COR-L47 (cell line): ENCODE measurements at regions not wholly inside any gene's neighbourhood (a gene's known extent, or its start where the extent isn't known, plus 50 kb on each side); places are given as distances from the start of the nearest gene placed in this dataset.
"Not testable (repeated sequence)": the region's sequence is repeated elsewhere in the genome, so short reads cannot be mapped to it uniquely, and the experiment has no call there.

Experiments used
- DNase-seq: peaks from one replicate; lab custom pipeline; 2025; lab: John Stamatoyannopoulos, UW

DNA sequence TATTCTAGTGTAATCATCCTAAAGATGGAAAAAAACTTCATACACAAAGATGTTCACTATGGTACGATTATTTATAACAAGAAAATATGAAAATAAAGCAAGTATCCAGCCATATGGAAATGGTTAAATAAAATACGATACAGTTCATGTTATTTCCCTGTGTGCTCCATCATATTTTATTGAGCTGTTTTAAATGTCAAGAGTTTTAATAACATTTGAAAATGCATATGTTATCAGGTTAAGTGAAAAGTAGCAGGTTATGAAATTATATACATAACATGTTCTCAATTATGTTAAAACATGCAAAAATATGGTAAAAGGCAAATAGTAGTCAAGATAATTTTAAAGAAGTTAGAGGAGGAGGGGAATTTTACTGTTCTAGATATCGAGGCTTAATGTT is 192.0 kb downstream of the HNRNPD start:
- DNase-seq = no peak

DNA sequence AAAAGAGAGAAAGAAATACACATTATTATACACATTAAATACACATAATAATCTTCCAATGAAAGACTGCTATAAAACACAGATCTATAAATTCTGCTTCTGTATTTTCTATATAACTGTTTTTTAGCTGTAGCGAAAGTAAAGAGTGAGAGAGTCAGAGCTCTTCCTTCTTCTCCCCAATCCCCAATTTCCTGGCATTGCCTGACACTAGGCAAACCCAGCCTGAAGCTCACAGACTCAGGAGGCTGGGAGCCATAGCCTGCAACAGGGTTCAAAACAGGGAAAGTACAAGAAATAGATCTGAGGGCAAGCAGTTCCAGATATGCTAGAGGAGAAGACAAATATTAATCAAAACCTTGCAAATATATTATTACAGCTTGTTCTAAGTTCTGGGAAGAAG is 201.6 kb downstream of the HNRNPD start:
- DNase-seq = no peak

DNA sequence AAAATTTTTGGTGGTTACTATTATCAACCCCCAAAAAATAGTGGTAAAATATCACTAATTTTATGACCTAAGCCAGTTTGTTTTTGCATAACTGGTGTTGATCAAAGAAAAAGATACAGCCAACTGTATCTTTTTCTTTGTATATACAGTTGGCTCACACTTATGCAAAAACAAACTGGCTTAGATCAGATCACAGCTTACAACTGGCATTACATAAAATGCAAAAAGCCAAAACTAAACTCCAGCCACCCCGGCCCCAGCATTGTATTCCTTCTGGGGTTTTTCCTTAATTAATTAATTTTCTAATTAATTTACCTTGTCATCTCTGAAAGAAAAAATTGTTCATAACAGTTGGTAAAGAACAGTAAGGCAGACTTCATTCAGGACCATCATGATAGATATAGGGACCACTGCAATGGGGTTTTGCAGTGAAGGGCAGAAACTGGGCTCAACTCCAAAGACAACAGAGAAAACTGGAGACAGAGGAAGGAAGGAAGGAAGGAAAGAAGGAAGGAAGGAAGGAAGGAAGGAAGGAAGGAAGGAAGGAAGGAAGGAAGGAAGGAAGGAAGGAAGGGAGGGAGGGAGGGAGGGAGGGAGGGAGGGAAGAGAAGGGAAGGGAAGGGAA is 202.1 kb downstream of the HNRNPD start:
- DNase-seq = no peak

- no peak for DNase-seq
Measured at GRCh38 chr4:82149750-82150149, 224.0 kb downstream of the HNRNPD start.

GRCh38 chr4:82145850-82146249 is 227.9 kb downstream of the HNRNPD start:
- DNase-seq = no peak

- DNase-seq = no peak
Measured at GRCh38 chr4:82140422-82140821, 233.4 kb downstream of the HNRNPD start.

DNA sequence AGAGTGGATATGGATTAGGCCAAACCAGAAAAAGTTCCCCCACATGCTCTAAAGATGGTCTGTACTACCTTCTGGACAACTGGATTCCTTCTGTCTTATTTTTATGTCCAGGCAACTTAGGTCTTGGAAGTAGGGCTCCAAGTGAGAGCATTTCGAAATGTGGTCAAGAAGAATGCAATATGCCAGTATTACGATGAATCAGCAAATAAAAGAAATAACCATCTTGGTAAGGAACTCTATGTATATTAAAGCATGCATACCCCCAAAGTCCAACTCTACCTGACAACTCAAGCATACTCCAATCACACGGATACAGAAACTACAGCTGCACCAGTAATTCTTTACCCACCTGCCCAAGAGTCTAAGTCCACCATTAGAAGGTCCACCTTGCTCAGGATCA is 234.5 kb downstream of the HNRNPD start:
- DNase-seq = no peak

GRCh38 chr4:82138374-82138773 is 235.4 kb downstream of the HNRNPD start:
- no peak for DNase-seq

- DNase-seq = no peak
Measured at GRCh38 chr4:82136161-82136801, 237.5 kb downstream of the HNRNPD start.

DNA sequence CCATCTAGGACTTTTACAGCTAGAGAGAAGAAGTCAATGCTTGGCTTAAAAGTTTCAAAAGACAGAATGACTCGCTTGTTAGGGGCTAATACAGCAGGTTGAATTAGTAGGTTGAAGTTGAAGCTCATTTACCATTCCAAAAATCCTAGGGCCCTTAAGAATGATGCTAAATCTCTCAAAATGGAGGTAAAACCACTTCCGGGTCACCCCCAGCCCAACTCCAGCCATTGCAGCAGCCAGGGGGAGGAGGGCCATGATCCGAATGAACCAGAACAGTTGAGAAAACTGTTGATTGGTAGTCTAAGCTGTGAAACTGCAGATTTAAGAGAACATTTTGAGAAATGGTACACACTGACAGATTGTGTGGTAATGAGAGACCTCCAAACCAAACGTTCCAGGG is 245.4 kb downstream of the HNRNPD start:
- no peak for DNase-seq

- DNase-seq = no peak
Measured at GRCh38 chr4:82126512-82127040, 247.2 kb downstream of the HNRNPD start.

DNA sequence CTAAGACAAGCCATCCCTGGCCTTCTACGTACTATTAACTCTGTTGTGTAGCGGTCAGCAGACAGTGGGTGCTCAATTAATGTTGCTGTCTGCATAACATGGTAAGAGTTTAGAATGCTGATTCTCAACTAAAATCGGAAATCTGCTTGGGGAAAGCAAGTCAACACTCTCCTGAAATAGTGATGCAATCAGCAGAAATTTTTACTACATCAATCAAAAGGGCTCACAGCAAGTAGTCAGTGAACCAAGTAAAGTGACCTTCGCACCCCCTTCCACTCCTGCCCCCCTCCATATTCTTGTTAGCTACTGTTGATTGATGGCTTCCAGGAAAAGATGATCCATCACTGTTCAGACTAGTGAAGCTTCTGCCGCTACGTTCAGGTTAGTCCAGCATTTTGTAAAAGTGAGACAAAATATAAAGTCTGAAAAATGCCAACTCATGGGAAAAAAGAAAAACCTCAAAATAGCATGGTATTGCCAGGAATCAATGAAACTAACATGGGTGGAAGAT is 247.9 kb downstream of the HNRNPD start:
- DNase-seq = no peak

DNA sequence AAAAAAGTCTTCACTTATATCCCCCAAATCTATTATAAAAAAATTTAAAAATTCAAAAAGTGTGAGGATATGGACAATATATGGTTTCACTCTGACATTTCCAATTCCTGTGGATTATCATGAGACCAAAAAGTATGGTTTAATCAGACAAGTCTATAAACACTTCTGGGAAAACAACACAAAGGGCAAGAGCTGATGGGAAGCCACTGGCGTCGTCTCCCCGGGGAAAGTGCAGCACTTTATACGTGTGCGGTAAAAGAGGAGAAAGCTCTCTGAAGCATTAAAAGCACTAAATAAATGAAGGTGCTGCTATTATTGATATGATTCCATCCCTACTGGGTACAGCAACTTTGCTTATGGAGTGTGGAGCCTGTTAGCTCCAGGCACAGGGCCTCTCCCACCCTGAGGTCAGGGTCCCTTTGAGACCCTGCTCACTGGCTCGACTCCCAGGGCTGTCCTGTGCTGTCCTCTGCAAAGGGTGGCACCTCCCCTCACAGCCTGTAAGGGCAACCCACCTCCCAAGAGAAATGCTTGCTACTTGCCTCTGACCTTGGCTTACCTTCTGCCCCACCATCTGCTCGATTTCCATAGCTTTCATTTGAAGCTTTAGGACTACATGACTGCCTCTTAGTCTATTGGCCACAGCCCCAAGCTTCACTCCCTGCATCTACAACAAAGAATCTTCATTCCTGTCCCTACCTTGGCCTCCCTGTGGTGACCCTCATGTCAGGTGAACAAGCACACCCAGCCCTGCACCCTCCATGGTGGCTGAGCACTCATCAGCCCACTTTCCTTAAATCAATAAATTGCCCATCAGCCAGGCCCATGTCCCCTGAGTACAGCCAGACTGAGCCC is 248.6 kb downstream of the HNRNPD start:
- DNase-seq = no peak

DNA sequence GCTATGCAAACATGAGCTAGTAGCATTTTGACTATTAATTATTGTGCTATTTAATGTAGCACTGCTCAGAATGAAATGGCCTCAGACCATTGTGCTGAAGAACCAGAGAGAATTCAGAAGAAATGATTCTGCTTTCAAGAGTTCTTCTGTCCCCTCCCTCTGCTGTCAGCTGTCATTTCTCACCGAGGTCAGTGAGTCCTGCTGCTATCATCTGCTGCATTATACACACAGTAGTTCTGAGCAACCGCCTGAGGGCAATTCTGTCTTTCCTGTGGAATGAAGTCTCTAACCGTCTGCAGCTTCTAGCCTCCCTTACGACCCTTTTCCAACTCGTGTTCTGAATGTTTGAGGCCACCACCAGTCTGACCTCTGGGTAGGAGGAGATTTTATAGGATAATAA is 249.4 kb downstream of the HNRNPD start:
- no peak for DNase-seq

GRCh38 chr4:82123934-82124333 is 249.9 kb downstream of the HNRNPD start:
- DNase-seq = no peak

GRCh38 chr4:82115183-82115582 is 258.6 kb downstream of the HNRNPD start:
- not testable (repeated sequence) for DNase-seq

DNA sequence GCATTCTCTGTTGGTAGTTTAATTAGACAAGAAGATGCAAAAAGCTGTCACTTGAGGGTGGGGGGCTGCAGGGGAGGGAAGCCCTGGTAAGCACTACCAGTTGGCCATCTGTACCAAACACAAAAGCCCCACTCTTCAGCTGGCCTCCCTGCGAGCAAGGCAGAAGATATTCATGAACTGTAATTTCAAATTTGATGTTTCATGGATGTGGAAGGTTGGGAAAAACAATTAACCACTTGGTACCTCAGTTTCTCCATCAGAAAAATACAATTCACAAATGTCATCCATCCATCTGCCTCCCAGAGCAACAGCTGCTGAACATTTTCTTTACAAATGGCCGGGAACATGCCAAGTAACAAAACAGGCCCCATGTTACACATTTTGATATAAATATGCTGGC is 265.3 kb downstream of the HNRNPD start:
- no peak for DNase-seq

GRCh38 chr4:82104578-82104977 is 269.2 kb downstream of the HNRNPD start:
- DNase-seq = no peak

- no peak for DNase-seq
Measured at GRCh38 chr4:82099928-82100579, 273.7 kb downstream of the HNRNPD start.

GRCh38 chr4:82097504-82097903 is 276.3 kb downstream of the HNRNPD start:
- no peak for DNase-seq

GRCh38 chr4:82090717-82091116 is 283.1 kb downstream of the HNRNPD start:
- DNase-seq = no peak

DNA sequence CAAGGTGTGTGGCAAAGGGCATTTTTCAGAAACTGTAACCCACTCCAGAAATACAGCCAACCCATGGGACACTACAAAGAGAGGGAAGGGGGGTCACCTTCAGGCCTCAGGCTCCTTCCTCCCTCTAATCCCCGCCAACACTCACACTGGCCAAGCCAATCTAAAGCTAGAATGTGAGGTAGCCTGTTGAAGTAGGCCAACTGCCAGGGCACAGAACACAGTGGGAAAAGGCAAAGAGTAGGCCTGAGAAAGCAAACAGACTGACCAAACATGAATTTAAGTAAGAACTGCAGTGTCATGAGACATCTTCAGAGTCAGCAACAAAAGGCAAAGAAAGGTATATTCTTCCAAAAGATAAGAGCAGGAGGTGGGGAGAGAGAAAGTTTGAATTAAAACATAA is 289.0 kb downstream of the HNRNPD start:
- no peak for DNase-seq
